ENCODE measurements at regions not wholly inside any gene's neighbourhood (a gene's known extent, or its start where the extent isn't known, plus 50 kb on each side); places are given as distances from the start of the nearest gene placed in this dataset.

GRCh38 chr1:29746076-29746665, 509.8 kb downstream of the PTPRU start:
- no peak overlapping the region for H3K4me3 ChIP-seq (IDR thresholded peaks at IDR 0.05; ENCODE audit: insufficient read depth, low read depth, low read length)
- H3K4me1 ChIP-seq (ENCODE audit: low read depth, poor library complexity, severe bottlenecking): no peaks in the 10 kb centered on the region
- H3K27ac ChIP-seq: no peak overlapping the region
- H3K27me3 ChIP-seq (ENCODE audit: insufficient read depth, low read depth): peaks cover 4% of the 10 kb centered on the region; the same call in 1 of the 2 replicates
- H3K79me2 ChIP-seq (ENCODE audit: insufficient read depth, low read depth): no peaks in the 10 kb centered on the region
- no peaks in the 10 kb centered on the region for H3K36me3 ChIP-seq (ENCODE audit: insufficient read depth)
- no peak overlapping the region for H3K9ac ChIP-seq
- TF ChIP-seq CTCF (conservative IDR thresholded peaks at IDR 0.05; ENCODE audit: low read depth, low read length): no peak
- no peak overlapping the region for H2AFZ ChIP-seq (ENCODE audit: low read depth)
- no peak overlapping the region for H3K4me2 ChIP-seq
- no peaks in the 10 kb centered on the region for H4K20me1 ChIP-seq (ENCODE audit: insufficient read depth)

- Histone ChIP-seq H3K27ac (no peak overlapping the region), H3K36me3 (ENCODE audit: insufficient read depth) (no peaks in the 10 kb centered on the region), H3K4me3 (IDR thresholded peaks at IDR 0.05; ENCODE audit: insufficient read depth, low read depth, low read length) (no peak overlapping the region), H3K79me2 (ENCODE audit: insufficient read depth, low read depth) (no peaks in the 10 kb centered on the region), H3K27me3 (ENCODE audit: insufficient read depth, low read depth) (peaks cover 6% of the 10 kb centered on the region; the same call in 1 of the 2 replicates), H4K20me1 (ENCODE audit: insufficient read depth) (no peaks in the 10 kb centered on the region), H3K4me1 (ENCODE audit: low read depth, poor library complexity, severe bottlenecking) (no peaks in the 10 kb centered on the region), H2AFZ (ENCODE audit: low read depth) (no peak overlapping the region), H3K9ac (no peak overlapping the region), H3K4me2 (no peak overlapping the region)
- TF ChIP-seq CTCF (conservative IDR thresholded peaks at IDR 0.05; ENCODE audit: low read depth, low read length): no peak
Measured at GRCh38 chr1:29744684-29745490, 508.6 kb downstream of the PTPRU start.

GRCh38 chr1:29743931-29744330, 507.6 kb downstream of the PTPRU start:
- Histone ChIP-seq H3K4me3 (IDR thresholded peaks at IDR 0.05; ENCODE audit: insufficient read depth, low read depth, low read length) (no peak overlapping the region), H3K9ac (no peak overlapping the region), H2AFZ (ENCODE audit: low read depth) (no peak overlapping the region), H3K27me3 (ENCODE audit: insufficient read depth, low read depth) (peaks cover 6% of the 10 kb centered on the region; the same call in 1 of the 2 replicates), H3K27ac (no peak overlapping the region), H3K36me3 (ENCODE audit: insufficient read depth) (no peaks in the 10 kb centered on the region), H3K4me2 (no peak overlapping the region), H3K4me1 (ENCODE audit: low read depth, poor library complexity, severe bottlenecking) (no peaks in the 10 kb centered on the region), H3K79me2 (ENCODE audit: insufficient read depth, low read depth) (no peaks in the 10 kb centered on the region), H4K20me1 (ENCODE audit: insufficient read depth) (no peaks in the 10 kb centered on the region)
- TF ChIP-seq CTCF (conservative IDR thresholded peaks at IDR 0.05; ENCODE audit: low read depth, low read length): no peak

GRCh38 chr1:29743264-29743663, 506.9 kb downstream of the PTPRU start:
- Histone ChIP-seq H3K27me3 (ENCODE audit: insufficient read depth, low read depth) (peaks cover 6% of the 10 kb centered on the region; the same call in 1 of the 2 replicates), H3K27ac (no peak overlapping the region), H3K9ac (no peak overlapping the region), H3K36me3 (ENCODE audit: insufficient read depth) (no peaks in the 10 kb centered on the region), H4K20me1 (ENCODE audit: insufficient read depth) (no peaks in the 10 kb centered on the region), H3K4me2 (no peak overlapping the region), H3K4me1 (ENCODE audit: low read depth, poor library complexity, severe bottlenecking) (no peaks in the 10 kb centered on the region), H3K79me2 (ENCODE audit: insufficient read depth, low read depth) (no peaks in the 10 kb centered on the region), H3K4me3 (IDR thresholded peaks at IDR 0.05; ENCODE audit: insufficient read depth, low read depth, low read length) (no peak overlapping the region), H2AFZ (ENCODE audit: low read depth) (no peak overlapping the region)
- no peak for TF ChIP-seq CTCF (conservative IDR thresholded peaks at IDR 0.05; ENCODE audit: low read depth, low read length)

Data from KMS-11 (cell line).